Uterus (tissue), 3 donors: ENCODE measurements at regions not wholly inside any gene's neighbourhood (a gene's known extent, or its start where the extent isn't known, plus 50 kb on each side); places are given as distances from the start of the nearest gene placed in this dataset.
"Not testable (repeated sequence)": the region's sequence is repeated elsewhere in the genome, so short reads cannot be mapped to it uniquely, and the experiment has no call there.

Source experiments
- DNase-seq, 2 donors: peaks; one replicate each; pipeline ENCODE4 v3.0.0-alpha.2; 2019 to 2020
- H3K27ac ChIP-seq, 2 donors: fragments of 200-600 bp; sonication (generic); 1 replicate in 1 of 2; 2 replicates in 1 of 2; pipeline ENCODE4 v1.5.1; 2016 to 2018
- H3K27me3 ChIP-seq, 2 donors: fragments of 200-600 bp; sonication (generic); one replicate each; pipeline ENCODE4 v1.5.1; 2018 to 2019; ENCODE audit warnings: control low read depth in 1 of 2
- H3K36me3 ChIP-seq, 2 donors: fragments of 200-600 bp; sonication (generic); one replicate each; pipeline ENCODE4 v1.5.1; 2019; ENCODE audit warnings: control low read depth in 1 of 2
- H3K4me1 ChIP-seq, 2 donors: fragments of 200-600 bp; sonication (generic); one replicate each; pipeline ENCODE4 v1.5.1; 2018 to 2019; ENCODE audit warnings: control low read depth in 1 of 2
- H3K4me3 ChIP-seq, 2 donors: fragments of 200-600 bp; sonication (generic); 1 replicate in 1 of 2; 2 replicates in 1 of 2; pipeline ENCODE4 v1.5.1; 2018 to 2019; ENCODE audit warnings: mild to moderate bottlenecking in 1 of 2
- H3K9me3 ChIP-seq, 2 donors: fragments of 200-600 bp; sonication (generic); one replicate each; pipeline ENCODE4 v1.5.1; 2019; ENCODE audit warnings: control low read depth in 1 of 2
- POLR2A ChIP-seq, 2 donors: fragments of 450-650 bp; IDR thresholded peaks; one replicate each; pipeline ENCODE4 v1.6.1; 2016; ENCODE audit warnings: antibody characterized with exemption in 2 of 2, mild to moderate bottlenecking in 1 of 2, moderate library complexity in 1 of 2
- intact Hi-C: fragments of 100-400 bp; cut with DNase I; formaldehyde crosslinking; loops from one replicate; pipeline ENCODE4 v1.15.1; 2023; ENCODE audit warnings: low total_unique reads
- TF ChIP-seq, protein P1 (sequence below), 4 experiments: fragments of 200-600 bp in 2 of 4; fragments of 450-650 bp in 2 of 4; sonication (generic) in 2 of 4; IDR thresholded peaks; one replicate each; pipeline ENCODE4 v1.5.1; 2016 to 2019; ENCODE audit warnings: antibody characterized with exemption in 4 of 4, mild to moderate bottlenecking in 2 of 4, moderate library complexity in 1 of 4
- donor health status: DM: yes; HTN: yes; CAD: no.

DNA sequence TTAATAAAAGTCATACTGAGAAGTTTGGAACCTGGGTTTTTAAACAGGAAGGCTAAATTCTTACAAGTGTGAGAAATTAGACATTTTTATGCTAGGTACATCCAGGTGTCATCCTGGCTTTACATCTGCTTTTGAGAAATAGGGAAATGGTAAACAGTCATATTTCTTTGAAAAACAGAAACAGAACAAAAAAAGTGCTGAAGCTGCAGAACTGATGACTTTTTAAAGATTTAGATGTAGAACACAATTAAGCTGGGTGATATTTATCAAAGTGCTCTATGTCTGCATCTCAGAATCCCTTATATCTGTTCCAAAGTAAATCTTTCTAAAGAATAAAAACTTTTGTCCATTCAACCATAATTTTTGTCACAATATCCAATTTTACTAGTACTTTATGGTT is 282.9 kb upstream of the ATXN7L3B start:
- no peak overlapping the region for H3K27ac ChIP-seq
- intact Hi-C loops, result no loop called here
- TF ChIP-seq, protein P1, sequence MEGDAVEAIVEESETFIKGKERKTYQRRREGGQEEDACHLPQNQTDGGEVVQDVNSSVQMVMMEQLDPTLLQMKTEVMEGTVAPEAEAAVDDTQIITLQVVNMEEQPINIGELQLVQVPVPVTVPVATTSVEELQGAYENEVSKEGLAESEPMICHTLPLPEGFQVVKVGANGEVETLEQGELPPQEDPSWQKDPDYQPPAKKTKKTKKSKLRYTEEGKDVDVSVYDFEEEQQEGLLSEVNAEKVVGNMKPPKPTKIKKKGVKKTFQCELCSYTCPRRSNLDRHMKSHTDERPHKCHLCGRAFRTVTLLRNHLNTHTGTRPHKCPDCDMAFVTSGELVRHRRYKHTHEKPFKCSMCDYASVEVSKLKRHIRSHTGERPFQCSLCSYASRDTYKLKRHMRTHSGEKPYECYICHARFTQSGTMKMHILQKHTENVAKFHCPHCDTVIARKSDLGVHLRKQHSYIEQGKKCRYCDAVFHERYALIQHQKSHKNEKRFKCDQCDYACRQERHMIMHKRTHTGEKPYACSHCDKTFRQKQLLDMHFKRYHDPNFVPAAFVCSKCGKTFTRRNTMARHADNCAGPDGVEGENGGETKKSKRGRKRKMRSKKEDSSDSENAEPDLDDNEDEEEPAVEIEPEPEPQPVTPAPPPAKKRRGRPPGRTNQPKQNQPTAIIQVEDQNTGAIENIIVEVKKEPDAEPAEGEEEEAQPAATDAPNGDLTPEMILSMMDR (IDR thresholded peaks at IDR 0.05), result no peak
- no peak for TF ChIP-seq POLR2A (IDR thresholded peaks at IDR 0.05)

DNA sequence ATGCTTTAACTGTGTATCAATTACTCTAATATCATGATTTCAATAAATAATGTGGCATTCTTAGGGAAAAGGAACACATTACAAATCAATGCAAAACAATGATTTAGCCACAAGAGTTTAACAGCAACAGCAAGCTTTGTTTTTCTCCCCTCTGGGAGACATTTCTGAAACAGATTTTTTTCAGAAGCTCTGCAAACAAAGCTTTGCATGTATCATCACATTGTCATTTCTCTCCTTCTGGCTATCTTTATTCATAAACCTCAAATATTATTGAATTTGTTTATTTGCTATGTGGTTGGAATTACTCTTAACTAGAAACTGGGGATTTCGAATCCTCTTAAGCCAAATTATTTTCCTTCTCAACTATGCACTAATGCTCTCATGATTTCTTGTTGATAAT is 278.4 kb upstream of the ATXN7L3B start:
- no peaks in the 10 kb centered on the region for H3K4me1 ChIP-seq
- H3K27ac ChIP-seq, result no peak overlapping the region
- no peaks in the 10 kb centered on the region for H3K27me3 ChIP-seq
- no peak overlapping the region for H3K4me3 ChIP-seq
- H3K36me3 ChIP-seq, result no peaks in the 10 kb centered on the region
- TF ChIP-seq, protein P1 (IDR thresholded peaks at IDR 0.05), result no peak
- TF ChIP-seq POLR2A (IDR thresholded peaks at IDR 0.05), result no peak
- intact Hi-C loops, result no loop called here
- no peak for DNase-seq
- no peaks in the 10 kb centered on the region for H3K9me3 ChIP-seq

More for the DNA sequence above, 282.9 kb upstream of the ATXN7L3B start:
- H3K36me3 ChIP-seq, result no peaks in the 10 kb centered on the region
- DNase-seq, result no peak
- no peaks in the 10 kb centered on the region for H3K4me1 ChIP-seq
- peaks cover 0 to 2% of the 10 kb centered on the region in 2 donors for H3K9me3 ChIP-seq
- no peaks in the 10 kb centered on the region for H3K27me3 ChIP-seq
- H3K4me3 ChIP-seq, result no peak overlapping the region

DNA sequence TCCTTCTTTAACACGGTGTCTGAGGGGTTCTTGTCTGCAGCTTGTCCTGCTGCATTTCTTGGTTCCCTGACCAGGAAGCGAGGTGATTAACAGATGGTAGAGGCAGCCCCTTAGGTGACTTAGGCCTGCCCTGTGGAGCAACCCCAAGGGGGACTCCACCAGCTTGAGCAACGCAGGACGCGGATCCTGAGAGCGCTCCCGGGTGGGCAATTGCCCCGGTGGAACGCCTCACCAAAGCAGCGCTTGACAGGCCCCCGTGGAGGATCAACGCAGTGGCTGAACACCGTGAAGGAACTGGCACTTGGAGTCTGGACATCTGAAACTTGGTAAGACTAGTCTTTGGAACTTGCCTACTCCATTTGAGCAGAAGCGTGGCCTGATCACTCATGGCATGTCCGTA is 272.9 kb upstream of the ATXN7L3B start:
- DNase-seq, result no peak
- H3K9me3 ChIP-seq, result no peaks in the 10 kb centered on the region
- intact Hi-C loops, result no loop called here
- no peaks in the 10 kb centered on the region for H3K4me1 ChIP-seq
- no peaks in the 10 kb centered on the region for H3K27me3 ChIP-seq
- H3K36me3 ChIP-seq, result no peaks in the 10 kb centered on the region
- H3K27ac ChIP-seq, result no peak overlapping the region
- H3K4me3 ChIP-seq, result no peak overlapping the region
- TF ChIP-seq, protein P1 (IDR thresholded peaks at IDR 0.05), result no peak
- TF ChIP-seq POLR2A (IDR thresholded peaks at IDR 0.05), result no peak

DNA sequence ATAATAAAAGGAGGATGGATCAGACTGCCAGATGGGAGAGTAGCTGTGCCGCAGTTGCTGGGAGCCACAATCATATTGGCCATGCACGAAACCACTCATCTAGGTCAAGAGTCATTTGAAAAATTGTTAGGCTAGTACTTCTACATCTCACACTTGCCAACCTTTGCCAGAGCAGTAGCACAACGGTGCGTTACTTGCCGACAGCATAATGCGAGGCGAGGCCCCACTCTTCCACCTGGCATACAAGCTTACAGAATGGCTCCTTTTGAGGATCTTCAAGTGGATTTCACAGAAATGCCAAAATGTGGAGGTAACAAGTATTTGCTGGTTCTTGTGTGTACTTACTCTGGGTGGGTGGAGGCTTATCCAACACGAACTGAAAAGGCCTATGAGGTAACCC is 268.3 kb upstream of the ATXN7L3B start:
- DNase-seq, H3K9me3 ChIP-seq, H3K4me3 ChIP-seq, H3K27me3 ChIP-seq, H3K4me1 ChIP-seq, intact Hi-C loops, H3K27ac ChIP-seq, H3K36me3 ChIP-seq: not testable (repeated sequence)

DNA sequence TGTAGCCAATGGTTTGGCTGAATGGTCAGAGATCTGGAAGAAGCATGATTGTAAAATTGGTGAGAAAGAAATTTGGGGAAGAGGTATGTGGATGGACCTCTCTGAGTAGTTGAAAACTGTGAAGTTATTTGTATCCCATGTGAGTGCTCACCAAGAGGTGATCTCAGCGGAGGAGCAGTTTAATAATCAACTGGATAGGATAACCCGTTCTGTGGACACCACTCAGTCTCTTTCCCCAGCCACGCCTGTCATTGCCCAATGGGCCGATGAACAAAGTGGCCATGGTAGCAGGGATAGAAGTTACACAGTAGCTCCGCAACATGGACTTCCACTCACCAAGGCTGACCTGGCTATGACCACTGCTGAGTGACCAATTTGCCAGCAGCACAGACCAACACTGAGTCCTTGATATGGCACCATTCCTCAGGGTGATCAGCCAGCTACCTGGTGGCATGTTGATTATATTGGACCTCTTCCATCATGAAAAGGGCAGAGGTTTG is 257.4 kb upstream of the ATXN7L3B start:
- TF ChIP-seq, protein P1 (IDR thresholded peaks at IDR 0.05), result no peak
- no peak for TF ChIP-seq POLR2A (IDR thresholded peaks at IDR 0.05)
- H3K9me3 ChIP-seq, result peaks cover 0 to 3% of the 10 kb centered on the region in 2 donors
- H3K36me3 ChIP-seq, result no peaks in the 10 kb centered on the region
- H3K27me3 ChIP-seq, result no peaks in the 10 kb centered on the region
- no peak overlapping the region for H3K4me3 ChIP-seq
- no peaks in the 10 kb centered on the region for H3K4me1 ChIP-seq
- no peak for DNase-seq
- intact Hi-C loops, result no loop called here
- no peak overlapping the region for H3K27ac ChIP-seq

DNA sequence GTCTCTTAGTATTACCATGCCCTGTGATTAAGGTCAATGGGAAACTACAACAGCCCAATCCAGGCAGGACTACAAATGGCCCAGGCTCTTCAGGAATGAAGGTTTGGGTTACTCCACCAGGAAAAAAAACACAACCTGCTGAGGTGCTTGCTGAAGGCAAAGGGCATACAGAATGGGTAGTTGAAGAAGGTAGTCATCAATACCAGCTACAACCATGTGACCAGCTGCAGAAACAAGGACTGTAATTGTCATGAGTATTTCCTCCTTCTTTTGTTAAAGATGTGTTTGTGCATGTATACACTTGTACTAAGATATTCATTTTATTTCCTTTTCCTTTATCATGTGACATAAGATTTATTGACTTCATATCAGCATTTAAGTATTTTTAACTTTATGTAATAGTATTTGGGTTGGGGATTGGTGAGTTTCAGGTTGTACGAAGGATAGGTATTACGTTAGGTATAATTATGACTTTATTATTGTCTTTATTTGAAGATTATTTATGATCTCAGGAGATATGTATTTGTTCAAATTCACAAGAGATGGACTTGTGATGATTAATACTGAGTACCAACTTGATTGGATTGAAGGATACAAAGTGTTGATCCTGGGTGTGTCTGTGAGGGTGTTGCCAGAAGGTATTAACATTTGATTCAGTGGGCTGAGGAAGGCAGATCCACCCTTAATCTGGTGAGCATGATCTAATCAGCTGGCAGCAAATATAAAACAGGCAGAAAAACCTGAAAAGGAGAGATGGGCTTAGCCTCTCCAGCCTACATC is 256.0 kb upstream of the ATXN7L3B start:
- intact Hi-C loops, H3K4me3 ChIP-seq, H3K36me3 ChIP-seq, H3K27me3 ChIP-seq, H3K4me1 ChIP-seq, DNase-seq, H3K27ac ChIP-seq, H3K9me3 ChIP-seq: not testable (repeated sequence)
